ENCODE measurements at regions not wholly inside any gene's neighbourhood (a gene's known extent, or its start where the extent isn't known, plus 50 kb on each side); places are given as distances from the start of the nearest gene placed in this dataset.

GRCh38 chrX:28205126-28205525 lies 223.9 kb upstream of the DCAF8L1 start:
- Histone ChIP-seq H3K9me3 (no peaks in the 10 kb centered on the region), H3K4me3 (ENCODE audit: low read depth, low read length) (no peak overlapping the region), H3K4me1 (no peaks in the 10 kb centered on the region), H3K27me3 (no peaks in the 10 kb centered on the region), H3K36me3 (no peaks in the 10 kb centered on the region)
- TF ChIP-seq CTCF (IDR thresholded peaks at IDR 0.05; ENCODE audit: low read depth, low read length), result no peak
- DNase-seq, result no peak

GRCh38 chrX:28189011-28189410 lies 207.8 kb upstream of the DCAF8L1 start:
- no peak for DNase-seq
- Histone ChIP-seq H3K27me3 (no peaks in the 10 kb centered on the region), H3K9me3 (no peaks in the 10 kb centered on the region), H3K4me3 (ENCODE audit: low read depth, low read length) (no peak overlapping the region), H3K4me1 (no peaks in the 10 kb centered on the region), H3K36me3 (no peaks in the 10 kb centered on the region)
- no peak for TF ChIP-seq CTCF (IDR thresholded peaks at IDR 0.05; ENCODE audit: low read depth, low read length)

- TF ChIP-seq CTCF (IDR thresholded peaks at IDR 0.05; ENCODE audit: low read depth, low read length), result no peak
- DNase-seq, result no peak
Observed at GRCh38 chrX:28188526-28188925, 207.3 kb upstream of the DCAF8L1 start.

GRCh38 chrX:28180096-28180495 lies 198.8 kb upstream of the DCAF8L1 start:
- no peaks in the 10 kb centered on the region for H3K9me3 ChIP-seq
- H3K27me3 ChIP-seq, result no peaks in the 10 kb centered on the region
- H3K4me3 ChIP-seq (ENCODE audit: low read depth, low read length), result no peak overlapping the region
- H3K4me1 ChIP-seq, result no peaks in the 10 kb centered on the region
- no peaks in the 10 kb centered on the region for H3K36me3 ChIP-seq
- no peak for DNase-seq
- TF ChIP-seq CTCF (IDR thresholded peaks at IDR 0.05; ENCODE audit: low read depth, low read length), result no peak

More at GRCh38 chrX:28188526-28188925, 207.3 kb upstream of the DCAF8L1 start:
- Histone ChIP-seq H3K4me1 (no peaks in the 10 kb centered on the region), H3K9me3 (no peaks in the 10 kb centered on the region), H3K36me3 (no peaks in the 10 kb centered on the region), H3K27me3 (no peaks in the 10 kb centered on the region), H3K4me3 (ENCODE audit: low read depth, low read length) (no peak overlapping the region)

- no peak for TF ChIP-seq CTCF (IDR thresholded peaks at IDR 0.05; ENCODE audit: low read depth, low read length)
- no peaks in the 10 kb centered on the region for H3K27me3 ChIP-seq
- DNase-seq, result no peak
- no peaks in the 10 kb centered on the region for H3K4me1 ChIP-seq
- H3K36me3 ChIP-seq, result no peaks in the 10 kb centered on the region
- no peaks in the 10 kb centered on the region for H3K9me3 ChIP-seq
- no peak overlapping the region for H3K4me3 ChIP-seq (ENCODE audit: low read depth, low read length)
Observed at GRCh38 chrX:28178206-28178605, 197.0 kb upstream of the DCAF8L1 start.

- peak; percentile 32 for DNase-seq
- Histone ChIP-seq H3K27me3 (no peaks in the 10 kb centered on the region), H3K36me3 (no peaks in the 10 kb centered on the region), H3K9me3 (no peaks in the 10 kb centered on the region), H3K4me1 (no peaks in the 10 kb centered on the region), H3K4me3 (ENCODE audit: low read depth, low read length) (no peak overlapping the region)
- TF ChIP-seq CTCF (IDR thresholded peaks at IDR 0.05; ENCODE audit: low read depth, low read length), result peak; percentile 61
Observed at GRCh38 chrX:28177202-28177601, 196.0 kb upstream of the DCAF8L1 start.

All from BE2C (cell line).